ELR (cell line): ENCODE measurements at regions not wholly inside any gene's neighbourhood (a gene's known extent, or its start where the extent isn't known, plus 50 kb on each side); places are given as distances from the start of the nearest gene placed in this dataset.

Experiments
- DNase-seq: peaks from one replicate; pipeline ENCODE4 v3.0.0-alpha.2; 2015; ENCODE audit warnings: low read depth

DNA sequence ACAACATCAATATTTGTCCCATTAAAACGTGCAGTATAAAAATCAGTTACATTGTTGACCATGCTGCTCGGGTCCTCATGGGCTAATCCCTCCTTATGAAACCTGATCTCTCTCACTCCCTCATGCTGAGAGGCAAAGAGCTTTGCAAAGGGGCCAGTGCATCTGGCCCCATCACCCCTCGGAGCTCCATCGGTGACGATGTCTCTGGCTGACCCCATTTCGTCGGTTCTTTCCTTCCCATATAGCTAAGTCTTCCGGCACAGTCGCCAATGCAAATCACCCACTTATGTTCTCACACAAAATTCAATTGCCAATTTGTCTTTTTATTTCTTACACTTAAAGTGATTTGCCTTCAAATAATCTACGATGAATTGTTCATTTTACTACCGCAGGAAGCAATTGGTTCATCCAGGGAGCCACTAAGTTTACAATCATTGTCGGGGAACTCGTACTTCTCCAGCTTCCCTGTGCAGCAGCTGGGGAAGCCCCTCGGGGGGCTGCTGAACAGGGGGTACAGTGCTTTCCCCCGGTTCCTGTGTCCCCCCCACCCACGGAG lies 199.8 kb upstream of the CDH4 start:
- no peak for DNase-seq

DNA sequence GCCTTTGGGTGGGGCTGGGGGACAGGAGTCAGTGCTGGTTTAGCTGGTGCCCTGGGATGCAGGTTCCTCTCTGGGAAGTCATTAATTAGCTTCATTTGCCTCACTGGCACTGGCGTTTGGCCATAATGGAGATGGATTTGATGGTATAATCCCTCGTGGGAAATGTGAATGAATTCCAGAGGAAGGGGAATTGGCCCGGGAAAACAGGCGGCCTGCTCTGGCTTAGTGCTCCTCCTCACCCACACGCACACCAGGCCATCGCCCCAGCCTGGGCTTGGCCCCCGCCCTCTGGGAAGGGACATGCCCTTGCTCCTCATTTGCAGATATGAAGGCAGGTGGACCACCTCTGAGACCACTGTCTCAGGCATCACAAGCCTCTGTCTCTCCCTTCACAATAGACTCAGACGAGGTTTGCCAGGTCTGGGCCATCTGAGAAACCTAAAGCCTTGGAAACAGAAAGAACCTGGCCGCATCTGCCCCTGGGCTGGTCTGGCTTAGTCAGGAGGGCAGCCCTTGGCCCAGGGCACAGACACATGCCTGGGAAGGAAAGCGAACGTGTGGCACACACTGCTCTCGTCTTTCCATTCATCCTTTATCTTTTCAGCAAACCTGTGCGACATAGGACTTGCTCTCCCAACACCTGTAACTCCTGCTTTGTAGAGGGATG lies 199.2 kb upstream of the CDH4 start:
- DNase-seq, result no peak

DNA sequence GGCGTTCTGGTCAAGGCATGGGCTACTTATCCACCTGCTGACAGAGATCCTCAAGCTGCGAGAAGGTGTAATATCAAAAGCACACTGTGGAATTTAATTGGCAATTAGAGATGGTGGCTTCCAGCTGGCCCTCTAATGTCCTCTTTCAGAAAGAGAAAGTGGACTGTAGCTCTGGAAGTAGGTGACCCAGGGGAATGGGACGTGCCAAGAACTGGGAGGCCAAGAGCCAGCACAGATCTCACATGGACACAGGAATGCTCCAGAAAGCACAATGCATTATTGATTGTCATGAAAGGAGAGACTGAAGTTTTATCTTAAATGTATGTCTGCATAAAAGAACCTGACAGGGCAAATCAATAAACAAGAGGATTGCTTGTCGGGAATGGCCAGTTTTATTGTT lies 198.6 kb upstream of the CDH4 start:
- DNase-seq, result no peak

DNA sequence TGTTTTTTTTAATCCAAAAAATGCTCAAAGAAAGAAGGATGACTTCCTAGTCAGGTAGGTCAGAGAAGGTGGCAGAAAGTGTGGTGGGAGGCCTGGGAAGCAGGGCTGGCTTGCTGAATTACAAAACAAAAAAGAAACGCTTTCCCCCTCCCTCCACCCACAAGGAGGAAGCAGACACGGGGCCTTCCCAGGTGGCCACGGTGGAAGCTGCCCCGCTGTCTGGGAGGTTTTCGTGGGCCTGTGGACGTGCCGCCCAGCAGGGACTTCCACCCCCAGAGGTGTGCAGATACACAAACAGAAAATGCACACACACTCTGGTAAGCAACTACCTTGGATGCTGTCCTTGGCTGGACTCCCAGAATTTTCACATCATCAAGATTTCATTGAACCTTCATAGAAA lies 198.2 kb upstream of the CDH4 start:
- DNase-seq, result no peak

DNA sequence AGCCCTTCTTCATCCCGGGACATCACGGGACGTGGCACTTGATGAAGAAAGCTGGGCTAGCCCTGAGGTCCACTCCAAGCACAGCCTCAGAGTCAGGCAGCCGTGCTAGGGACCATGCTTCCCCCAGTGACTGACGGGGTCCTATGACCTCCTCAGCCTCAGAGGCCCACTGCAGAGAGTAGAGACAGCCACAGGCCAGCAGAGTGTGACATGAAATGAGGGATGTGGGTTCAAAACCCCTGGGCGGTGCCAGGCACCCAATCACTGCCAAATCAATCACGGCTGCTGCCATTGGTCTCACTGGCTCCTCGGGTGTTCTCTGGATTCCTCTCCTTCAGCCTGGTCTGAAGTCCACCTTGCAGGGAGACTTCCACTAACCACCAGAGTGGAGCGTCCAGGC lies 197.7 kb upstream of the CDH4 start:
- DNase-seq, result no peak

GRCh38 chr20:61055180-61056010 lies 196.7 kb upstream of the CDH4 start:
- no peak for DNase-seq

GRCh38 chr20:61056116-61056515 lies 195.9 kb upstream of the CDH4 start:
- DNase-seq, result no peak

DNA sequence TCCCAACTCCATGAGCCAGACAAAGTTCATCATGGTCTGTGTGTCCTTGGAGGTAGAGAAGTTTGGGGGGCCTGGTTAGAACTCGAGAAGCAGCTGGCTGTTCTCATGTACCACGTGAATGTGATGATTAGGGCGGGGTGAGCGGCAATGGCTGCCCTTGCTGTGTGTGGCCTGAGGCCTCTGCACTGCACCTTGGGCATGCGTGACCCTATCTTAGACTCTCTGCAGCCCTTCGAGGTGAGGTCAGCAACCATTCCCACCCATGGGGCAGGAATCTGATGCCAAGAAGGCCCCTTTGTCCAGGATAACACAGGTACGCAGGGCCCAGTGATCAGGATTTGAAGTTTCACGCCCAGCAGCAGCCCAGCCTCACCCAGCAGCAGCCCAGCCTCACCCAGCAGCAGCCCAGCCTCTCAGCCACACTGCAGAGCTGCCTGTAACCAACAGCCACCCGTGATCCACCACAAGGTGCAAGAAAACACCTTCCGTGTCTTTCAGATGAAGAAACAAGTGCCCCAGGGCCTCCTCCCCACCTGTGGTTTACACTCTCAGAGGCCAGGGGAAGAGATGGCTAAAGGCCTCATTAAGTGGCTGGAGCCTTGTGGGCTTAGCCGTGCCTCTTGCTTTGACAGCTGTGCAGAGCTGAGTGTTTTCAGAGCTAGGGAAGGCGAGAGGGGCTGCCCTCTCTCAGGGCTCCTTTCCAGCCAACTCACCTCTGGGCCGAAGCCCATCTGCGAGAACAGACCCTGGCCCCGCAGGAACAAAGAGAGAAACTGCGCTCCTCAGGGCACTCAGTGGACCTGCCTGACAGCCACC lies 195.2 kb upstream of the CDH4 start:
- DNase-seq, result no peak

DNA sequence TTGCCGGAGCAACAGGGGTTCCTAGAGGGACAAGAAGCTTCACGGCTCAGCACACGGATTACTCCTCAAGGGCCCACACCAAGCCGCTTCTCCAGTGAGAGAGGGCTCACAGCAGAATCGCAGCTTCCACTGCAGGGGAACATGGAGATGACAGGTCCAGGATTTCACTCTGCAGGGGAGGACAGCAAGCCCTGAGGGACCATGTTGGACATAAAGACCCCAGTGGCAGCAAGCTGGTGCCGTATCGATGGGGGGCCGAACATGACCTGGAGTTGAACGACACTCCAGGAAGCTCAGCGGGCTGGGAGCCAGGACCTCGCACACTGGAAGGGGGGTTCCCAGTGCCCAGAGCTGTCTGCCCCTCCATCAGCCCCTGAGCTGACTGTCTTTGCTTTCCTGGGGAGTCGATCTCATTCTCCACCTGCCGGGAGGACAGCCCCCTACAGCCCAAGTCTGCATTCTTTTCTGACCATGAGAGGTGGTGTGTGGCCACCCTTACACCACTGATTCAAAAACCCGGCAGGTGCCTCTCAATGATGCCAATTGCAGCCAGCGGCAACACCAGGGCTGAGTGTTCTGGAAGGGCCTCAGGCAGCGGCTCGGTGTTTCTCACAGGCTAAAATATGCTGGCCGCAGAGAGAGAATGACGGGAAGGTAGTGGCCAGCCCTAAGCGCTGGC lies 194.5 kb upstream of the CDH4 start:
- no peak for DNase-seq

DNA sequence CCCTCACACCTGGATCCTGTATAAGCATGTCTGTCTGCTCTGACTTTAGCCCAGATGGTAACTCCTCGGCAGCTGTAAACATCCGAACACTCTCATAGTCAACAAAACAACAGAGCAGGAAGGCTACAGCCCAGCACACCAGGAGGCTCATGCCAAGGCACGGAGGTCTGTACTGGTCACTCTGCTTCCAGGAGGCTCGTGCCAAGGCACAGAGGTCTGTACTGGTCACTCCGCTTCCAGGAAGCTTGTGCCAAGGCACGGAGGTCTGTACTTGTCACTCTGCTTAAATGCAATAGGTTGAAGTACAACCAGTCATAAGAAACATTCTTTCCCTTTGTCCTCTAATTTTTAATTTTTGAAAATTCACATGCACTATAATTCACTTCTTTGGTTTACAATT lies 190.1 kb upstream of the CDH4 start:
- DNase-seq, result no peak

DNA sequence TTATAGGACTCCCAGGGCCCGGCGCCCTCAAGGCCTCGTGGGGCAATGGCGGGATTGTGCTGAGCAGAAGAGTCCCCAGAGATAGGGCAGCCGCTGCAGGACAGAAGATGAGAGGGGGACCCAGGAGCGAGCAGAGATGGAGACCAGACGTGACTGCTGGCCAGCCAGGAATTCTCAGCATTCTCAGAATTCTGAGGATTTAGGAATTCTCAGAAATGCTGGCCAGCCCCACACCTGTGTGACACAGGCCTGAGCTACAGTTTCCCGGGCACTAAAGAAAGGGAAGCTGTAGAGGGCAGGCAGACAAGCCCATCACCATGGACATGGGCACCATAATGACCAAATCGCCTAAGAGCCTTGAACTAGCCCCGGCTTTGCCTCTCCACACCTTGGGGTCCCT lies 186.2 kb upstream of the CDH4 start:
- no peak for DNase-seq

DNA sequence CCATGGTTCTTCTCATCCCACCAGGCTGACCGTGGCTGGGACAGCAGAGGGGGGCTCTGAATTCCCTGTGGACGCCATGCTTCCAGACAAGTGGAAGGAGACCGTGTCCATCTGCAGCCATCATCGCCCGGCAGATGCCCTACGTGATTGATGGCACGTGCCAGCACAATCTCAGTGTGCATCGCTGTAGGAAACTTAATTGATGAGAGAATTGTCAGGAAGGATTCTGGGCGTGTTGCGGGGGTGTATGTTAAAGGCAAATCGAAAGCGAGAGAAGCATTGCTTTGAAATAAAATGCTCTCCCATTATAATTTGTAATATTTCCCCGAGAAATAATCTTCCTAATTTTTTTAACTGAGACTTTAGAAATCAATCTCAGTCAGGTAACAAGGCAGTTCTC lies 185.5 kb upstream of the CDH4 start:
- no peak for DNase-seq

DNA sequence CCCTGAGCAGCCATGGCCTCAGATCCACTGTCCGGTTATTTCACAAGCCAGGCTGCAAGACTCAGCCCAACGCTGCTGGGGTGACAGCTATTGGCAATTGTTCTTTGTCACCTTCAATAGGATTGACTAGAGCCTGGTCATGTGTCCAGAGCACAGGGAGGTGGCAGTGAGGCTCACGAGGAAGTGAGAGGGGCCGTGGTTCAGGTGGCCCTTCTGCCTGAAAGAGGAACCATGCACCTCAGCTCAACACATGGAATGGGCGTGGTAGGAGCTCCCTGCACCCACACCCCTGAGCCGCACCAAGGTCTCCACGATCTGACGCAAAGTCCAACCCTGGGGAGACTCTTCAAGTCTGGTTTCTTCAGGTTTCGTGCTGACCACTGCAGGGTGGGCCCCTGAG lies 184.8 kb upstream of the CDH4 start:
- no peak for DNase-seq

- DNase-seq, result no peak
These were observed 179.7 kb upstream of the CDH4 start for GRCh38 chr20:61072398-61072797.

GRCh38 chr20:61073376-61073775 lies 178.7 kb upstream of the CDH4 start:
- DNase-seq, result peak; percentile 62

- DNase-seq, result no peak
These were observed 169.3 kb upstream of the CDH4 start for GRCh38 chr20:61082720-61083119.

GRCh38 chr20:61083431-61083830 lies 168.6 kb upstream of the CDH4 start:
- DNase-seq, result no peak

- no peak for DNase-seq
These were observed 166.0 kb upstream of the CDH4 start for GRCh38 chr20:61086031-61086430.

DNA sequence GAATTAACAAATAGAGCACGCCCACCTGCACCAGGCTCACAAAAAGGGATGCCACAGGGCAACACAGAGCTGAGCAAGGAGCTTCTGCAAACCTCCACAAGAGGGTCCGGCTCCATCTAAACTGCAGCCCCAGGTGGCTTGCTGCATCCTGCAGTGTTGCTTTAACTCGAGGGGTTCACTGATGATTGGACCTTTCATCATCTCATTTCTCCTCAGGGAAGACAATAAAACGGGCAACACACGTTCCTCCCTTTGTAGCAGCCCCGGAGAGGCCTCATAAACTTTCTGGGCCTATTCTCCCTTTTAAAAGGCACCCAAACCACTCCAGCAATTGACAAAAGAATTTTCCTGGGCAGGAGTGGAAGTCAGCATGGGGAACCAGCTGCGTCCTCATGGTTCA lies 161.5 kb upstream of the CDH4 start:
- no peak for DNase-seq

DNA sequence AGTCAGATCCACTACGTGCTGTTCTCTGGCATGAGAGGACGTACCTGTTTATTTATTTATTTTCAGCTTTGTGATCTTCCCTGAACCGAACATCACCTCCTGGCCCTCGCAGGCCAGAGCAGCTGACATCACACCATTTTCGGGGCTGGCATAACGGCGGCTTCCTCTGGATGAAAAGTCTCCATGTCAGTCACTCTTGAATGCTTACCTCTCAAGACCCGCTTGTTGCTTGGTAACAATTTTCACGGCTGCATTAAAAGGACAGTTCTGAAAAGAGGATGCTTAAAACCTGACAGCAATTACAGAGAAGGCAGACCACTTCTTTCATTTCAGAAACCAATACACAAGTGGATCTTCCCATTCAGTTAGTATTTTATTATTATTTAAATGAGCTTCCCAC lies 159.8 kb upstream of the CDH4 start:
- DNase-seq, result no peak

- DNase-seq, result no peak
These were observed 157.5 kb upstream of the CDH4 start for GRCh38 chr20:61094581-61094980.

DNA sequence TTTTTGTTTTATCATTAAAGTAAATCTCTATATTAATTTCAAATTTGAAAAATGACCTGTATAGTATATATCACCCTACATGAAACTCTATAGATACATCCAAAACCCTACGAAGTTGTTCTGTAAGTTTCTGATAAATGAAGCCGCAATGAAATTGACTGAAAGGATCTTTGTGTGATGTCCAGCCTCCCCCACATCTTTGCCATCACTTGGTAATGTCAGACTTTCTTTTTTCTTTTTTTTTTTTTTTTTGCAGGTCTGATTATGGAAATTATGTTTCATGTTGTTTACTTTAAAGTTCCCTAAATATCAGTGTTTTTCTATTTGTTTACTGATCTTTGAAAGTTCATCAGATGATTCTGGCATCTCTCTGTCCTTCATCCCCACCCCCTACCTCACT lies 155.6 kb upstream of the CDH4 start:
- DNase-seq, result no peak
